Cardiac fibroblast (primary cell): ENCODE measurements at regions not wholly inside any gene's neighbourhood (a gene's known extent, or its start where the extent isn't known, plus 50 kb on each side); places are given as distances from the start of the nearest gene placed in this dataset.

Experiments
- DNase-seq, 2 donors: peaks; one replicate each; pipeline versions ENCODE4 v3.0.0 to v3.0.0-alpha.2; 2010; ENCODE audit warnings: low read depth in 2 of 2
- H3K4me3 ChIP-seq, 2 donors: replicated peaks in 1 of 2; 1 replicate in 1 of 2; 2 replicates in 1 of 2; pipeline ENCODE4 v1.5.1; 2011; ENCODE audit warnings: low read depth in 2 of 2, low read length in 2 of 2, mild to moderate bottlenecking in 2 of 2, moderate library complexity in 1 of 2
- CTCF ChIP-seq: IDR thresholded peaks from one replicate; pipeline ENCODE4 v1.5.1; 2011; ENCODE audit warnings: low read depth, mild to moderate bottlenecking, low read length, inconsistent platforms

GRCh38 chr7:61576-62360 lies 130.6 kb upstream of the FAM20C start:
- TF ChIP-seq CTCF: no peak
- no peak for DNase-seq
- no peak overlapping the region for H3K4me3 ChIP-seq

DNA sequence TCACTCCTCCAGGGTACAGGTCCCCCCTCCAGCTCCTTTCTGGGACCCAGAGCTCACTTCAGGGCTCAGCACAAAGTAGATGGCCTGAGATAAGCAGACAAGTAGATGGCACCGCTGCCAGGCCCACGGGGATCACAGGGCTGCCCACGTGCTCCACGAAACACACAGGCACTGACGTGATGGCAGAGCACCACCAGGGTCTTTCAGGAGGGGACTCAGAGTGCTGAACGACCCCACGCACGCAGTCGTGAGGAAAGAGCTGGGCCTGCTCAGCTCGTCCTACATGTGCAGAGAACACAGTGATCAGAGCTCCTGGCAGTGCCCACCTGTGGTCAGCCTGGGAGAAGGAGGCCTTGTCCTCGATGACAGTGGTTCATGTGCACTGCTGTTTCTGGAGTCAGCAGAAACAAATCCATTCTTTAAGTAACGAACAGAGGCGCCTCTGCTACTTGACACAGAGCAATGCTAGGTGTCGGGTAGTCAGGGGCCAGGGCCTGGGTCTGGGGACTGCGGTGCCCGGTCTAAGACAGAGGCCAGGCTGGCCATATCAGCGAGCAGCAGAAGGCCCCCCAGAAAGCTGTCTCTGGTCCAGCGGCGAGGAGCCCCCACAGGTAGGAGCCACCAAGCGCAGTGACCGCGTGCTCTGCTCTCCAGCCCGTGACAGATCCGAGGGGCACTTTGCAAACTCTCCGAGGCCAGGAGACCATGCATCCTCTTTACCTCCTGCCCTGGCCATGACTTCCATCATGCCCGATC lies 129.8 kb upstream of the FAM20C start:
- no peak for TF ChIP-seq CTCF
- no peak overlapping the region for H3K4me3 ChIP-seq
- no peak for DNase-seq

- H3K4me3 ChIP-seq: no peak overlapping the region
- TF ChIP-seq CTCF: no peak
- no peak for DNase-seq
Measured at GRCh38 chr7:63117-63480, 129.3 kb upstream of the FAM20C start.

DNA sequence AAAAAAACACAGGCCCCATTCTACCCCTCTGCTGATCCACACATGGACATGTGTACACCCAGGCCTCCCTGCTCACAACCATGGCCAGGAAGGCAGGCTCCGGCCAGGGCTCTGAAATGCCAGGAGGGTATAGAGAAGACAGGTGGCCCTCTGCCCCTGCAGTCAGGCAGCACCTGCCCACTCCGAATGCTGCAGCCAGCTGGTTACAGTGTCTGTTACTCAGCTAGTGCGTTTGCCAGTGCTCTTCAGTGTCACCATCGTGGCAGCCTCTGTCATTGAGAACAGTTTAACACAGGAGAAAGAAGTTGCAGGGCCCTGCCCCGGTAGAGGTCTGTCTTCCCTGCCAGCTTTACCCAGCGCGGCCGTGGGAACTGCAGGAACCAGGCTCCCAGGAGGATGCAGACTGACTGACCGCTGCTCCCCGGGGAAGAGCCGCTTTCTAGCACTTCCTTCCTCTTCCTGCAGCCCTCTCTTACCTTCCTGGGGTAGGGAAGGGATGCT lies 128.8 kb upstream of the FAM20C start:
- no peak for DNase-seq
- no peak for TF ChIP-seq CTCF
- H3K4me3 ChIP-seq: no peak overlapping the region

DNA sequence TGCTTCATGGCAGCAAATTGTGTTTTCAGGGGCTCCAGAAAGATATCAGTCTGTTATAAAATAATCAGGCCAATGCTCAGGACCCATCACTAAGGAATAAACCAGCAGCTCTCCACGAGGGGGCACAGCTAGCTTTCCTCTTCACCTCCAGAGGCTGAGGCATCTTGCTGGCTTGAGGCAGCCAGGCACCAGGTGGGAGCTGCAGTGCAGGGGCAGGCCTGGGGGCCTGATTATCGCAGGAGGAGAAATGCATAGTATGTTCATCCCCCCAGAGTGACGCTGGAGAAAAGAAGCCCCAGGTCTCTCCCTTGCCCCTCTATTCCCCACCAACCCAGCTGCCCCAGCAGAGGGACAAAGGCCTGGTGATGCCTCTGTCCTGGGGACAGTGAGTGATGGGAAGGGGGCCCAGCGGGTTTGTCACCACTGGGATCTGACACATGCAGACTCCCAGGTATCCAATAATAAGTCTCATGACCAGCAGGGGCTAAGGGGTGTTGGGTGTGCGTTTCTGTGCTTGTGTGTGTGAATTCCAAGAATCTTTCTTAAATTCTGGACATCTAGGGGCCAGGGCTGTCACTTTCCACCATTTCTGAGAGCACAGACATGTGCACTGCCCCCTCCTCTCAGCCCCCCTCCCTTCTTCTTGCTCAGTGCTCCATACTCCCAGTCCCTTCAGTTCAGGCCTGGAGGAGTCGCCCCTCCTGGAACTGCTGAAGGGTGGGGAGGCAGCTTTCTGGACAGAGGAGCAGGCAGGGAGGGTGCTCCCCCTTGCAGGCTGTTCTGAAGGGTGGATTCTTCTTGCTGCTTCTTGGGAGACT lies 128.1 kb upstream of the FAM20C start:
- DNase-seq: peak; percentile 81 to 85

More for the DNA sequence above, 128.1 kb upstream of the FAM20C start:
- no peak overlapping the region for H3K4me3 ChIP-seq
- peak; percentile 73 for TF ChIP-seq CTCF
